ENCODE measurements at regions not wholly inside any gene's neighbourhood (a gene's known extent, or its start where the extent isn't known, plus 50 kb on each side); places are given as distances from the start of the nearest gene placed in this dataset.
"Not testable (repeated sequence)": the region's sequence is repeated elsewhere in the genome, so short reads cannot be mapped to it uniquely, and the experiment has no call there.

- DNase-seq (ENCODE audit: low read depth in 3 of 3) = no peak
Measured at GRCh38 chr3:20327889-20328288, 141.9 kb upstream of the SGO1 start.

DNA sequence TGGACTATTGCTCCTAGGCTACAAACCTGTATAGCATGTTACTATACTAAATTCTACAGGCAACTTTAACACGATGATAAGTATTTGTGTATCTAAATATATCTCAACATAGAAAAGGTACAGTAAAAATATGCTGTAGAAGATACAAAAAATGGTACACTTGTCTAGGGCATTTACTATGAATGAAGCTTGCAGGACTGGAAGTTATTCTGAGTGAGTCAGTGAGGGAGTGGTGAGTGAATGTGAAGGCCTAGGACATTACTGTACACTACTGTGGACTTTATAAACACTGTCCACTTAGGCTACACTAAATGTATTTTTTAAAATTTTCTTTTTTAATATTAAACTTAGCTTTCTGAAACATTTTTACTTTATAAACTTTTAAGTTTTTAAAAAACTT lies 140.5 kb upstream of the SGO1 start:
- DNase-seq (ENCODE audit: low read depth in 3 of 3) = no peak

GRCh38 chr3:20325563-20325962 lies 139.6 kb upstream of the SGO1 start:
- no peak for DNase-seq (ENCODE audit: low read depth in 3 of 3)

GRCh38 chr3:20324664-20325478 lies 138.9 kb upstream of the SGO1 start:
- DNase-seq (ENCODE audit: low read depth in 3 of 3) = no peak

- DNase-seq (ENCODE audit: low read depth in 3 of 3) = no peak
Measured at GRCh38 chr3:20323307-20323927, 137.4 kb upstream of the SGO1 start.

DNA sequence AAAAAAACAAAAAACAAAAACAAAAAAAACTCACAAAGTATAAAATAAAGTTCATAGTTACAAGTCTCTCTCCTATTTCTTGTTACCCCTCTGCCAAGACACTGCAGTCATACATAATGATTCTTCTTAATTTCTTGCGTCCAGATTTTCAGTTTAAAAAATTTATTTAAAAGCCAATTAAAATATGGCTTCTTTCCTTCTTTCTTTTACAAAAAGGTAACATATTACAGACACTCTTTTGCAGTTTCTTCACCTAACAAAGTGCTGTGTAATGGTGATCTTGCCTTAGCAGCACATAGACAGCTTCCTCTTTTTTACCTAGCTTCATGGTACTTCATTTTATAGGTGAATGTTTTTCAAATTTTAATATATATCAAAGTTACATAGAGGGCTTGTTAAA lies 136.1 kb upstream of the SGO1 start:
- no peak for DNase-seq (ENCODE audit: low read depth in 3 of 3)

DNA sequence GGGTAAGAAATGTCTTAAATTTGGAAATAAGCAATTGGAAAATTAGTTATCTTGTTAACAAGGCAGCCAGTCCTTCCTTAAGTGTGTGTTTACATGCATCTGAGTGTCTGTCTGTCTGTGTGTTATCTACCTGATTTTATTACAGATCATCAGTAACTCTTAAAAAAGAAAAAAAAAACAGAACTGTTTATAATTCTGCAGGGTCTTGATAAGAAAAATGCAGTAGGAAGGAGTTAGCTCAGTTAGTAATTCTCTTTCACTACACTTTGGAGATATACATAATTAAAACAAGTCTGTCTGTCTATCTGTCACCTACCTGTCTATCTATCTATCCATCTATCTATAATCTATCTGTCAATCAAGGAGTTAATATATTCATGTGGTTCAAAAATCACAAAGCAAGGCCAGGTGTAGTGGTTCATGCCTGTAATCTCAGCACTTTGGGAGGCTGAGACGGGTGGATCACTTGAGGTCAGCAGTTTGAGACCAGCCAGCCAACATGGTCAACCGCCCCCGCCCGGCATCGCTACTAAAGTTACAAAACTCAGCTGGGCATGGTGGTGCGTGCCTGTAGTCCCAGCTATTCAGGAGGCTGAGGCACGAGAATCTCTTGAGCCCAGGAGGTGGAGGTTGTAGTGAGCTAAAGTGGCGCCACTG lies 135.5 kb upstream of the SGO1 start:
- no peak for DNase-seq (ENCODE audit: low read depth in 3 of 3)

DNA sequence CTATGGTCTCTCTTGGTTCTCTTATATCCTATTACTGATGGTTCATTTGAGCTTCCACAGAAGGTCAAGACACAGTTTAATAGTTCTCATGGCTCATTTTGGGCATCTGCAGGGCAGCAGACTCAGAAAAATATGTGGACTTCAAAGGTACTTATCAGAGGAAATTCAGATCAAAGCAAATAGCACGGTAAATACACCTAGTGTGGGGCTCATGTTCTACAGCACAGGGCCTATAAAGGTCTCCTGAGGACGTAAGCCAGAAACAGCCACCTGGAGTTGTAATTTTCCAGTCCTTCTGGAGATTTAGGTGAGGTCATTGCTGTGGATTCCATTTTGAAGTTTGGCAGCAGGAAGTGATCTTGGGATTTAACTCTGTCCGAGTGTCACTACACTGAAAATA lies 134.5 kb upstream of the SGO1 start:
- DNase-seq (ENCODE audit: low read depth in 3 of 3) = no peak

DNA sequence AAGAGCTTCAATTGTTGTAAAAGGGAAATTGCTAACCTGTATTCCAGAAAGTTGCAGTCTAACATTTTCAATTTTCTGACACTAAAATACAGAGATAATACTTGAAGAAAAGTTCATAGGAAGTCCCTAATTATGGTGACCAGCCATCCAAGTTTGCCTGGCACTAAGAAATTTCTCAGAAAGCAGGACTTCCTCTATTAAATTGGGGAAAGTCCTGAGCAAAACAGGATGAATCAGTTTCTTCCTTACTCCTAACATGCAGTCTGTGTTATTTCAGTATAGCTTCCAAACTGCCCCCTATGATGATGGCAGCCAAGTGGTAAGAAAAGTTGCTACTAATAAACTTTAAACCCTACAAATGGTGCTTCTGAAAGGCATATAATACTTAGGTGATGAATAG lies 133.5 kb upstream of the SGO1 start:
- DNase-seq (ENCODE audit: low read depth in 3 of 3) = no peak

DNA sequence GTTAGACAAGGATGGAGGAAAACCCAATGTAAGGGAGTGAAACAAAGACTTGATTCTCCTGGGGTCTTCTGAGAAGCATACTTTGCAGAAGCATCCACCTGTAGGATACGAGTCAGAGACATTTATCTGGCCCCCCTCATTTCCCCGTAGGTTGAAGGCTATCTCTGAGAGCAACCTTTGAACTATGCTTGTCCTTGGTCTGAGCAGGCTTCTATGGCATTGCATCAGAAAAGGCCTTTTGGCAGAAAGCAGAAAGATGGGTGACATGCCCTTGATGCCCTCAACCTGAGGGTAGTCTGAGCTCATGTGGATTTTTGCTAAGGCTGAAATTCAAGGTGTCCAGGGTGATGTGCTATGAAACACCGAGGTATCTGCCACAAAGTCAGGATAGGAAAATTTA lies 131.6 kb upstream of the SGO1 start:
- DNase-seq (ENCODE audit: low read depth in 3 of 3) = no peak

GRCh38 chr3:20316238-20316637 lies 130.2 kb upstream of the SGO1 start:
- DNase-seq (ENCODE audit: low read depth in 3 of 3) = no peak

DNA sequence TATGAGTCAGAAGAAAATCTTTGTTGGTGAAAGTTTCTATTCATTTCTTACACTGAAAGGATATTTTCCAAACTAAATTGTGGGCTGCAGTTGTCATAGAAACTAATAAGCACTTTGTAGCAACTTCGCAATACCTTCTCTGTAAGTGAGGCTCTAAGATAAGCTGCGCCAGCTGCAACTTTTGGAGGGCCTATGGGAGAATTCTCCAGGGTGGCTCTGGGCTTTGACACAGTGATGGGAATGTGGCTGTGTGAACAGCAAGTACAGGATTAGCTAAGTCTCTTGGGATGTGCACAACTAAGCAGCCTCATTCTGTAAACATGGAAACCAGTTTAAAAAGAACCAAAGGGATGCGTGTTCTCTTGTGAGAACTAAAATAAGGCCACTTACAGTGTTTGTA lies 124.6 kb upstream of the SGO1 start:
- DNase-seq (ENCODE audit: low read depth in 3 of 3) = no peak

GRCh38 chr3:20307383-20307782 lies 121.4 kb upstream of the SGO1 start:
- no peak for DNase-seq (ENCODE audit: low read depth in 3 of 3)

- no peak for DNase-seq (ENCODE audit: low read depth in 3 of 3)
Measured at GRCh38 chr3:20305647-20306046, 119.6 kb upstream of the SGO1 start.

DNA sequence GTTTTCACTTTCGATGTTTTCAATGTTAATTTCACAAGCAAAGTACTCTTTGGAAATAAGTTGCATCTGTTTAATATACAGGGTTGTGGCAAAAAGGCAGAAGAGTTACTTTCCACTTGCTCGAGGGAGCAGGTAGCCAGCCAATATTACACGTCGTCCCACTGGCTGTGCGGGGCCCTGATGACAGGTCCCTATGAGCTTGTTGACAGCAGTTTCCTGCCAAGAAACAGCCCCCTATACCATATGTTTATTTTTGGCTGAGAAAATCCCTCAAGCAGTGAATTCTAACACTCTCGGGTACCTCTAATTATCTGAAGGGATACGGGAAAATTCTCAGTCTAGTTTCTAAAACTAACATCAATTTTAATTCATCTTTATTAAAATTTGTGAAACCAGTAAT lies 116.8 kb upstream of the SGO1 start:
- no peak for DNase-seq (ENCODE audit: low read depth in 3 of 3)

GRCh38 chr3:20288050-20288449 lies 102.0 kb upstream of the SGO1 start:
- DNase-seq (ENCODE audit: low read depth in 3 of 3) = no peak

DNA sequence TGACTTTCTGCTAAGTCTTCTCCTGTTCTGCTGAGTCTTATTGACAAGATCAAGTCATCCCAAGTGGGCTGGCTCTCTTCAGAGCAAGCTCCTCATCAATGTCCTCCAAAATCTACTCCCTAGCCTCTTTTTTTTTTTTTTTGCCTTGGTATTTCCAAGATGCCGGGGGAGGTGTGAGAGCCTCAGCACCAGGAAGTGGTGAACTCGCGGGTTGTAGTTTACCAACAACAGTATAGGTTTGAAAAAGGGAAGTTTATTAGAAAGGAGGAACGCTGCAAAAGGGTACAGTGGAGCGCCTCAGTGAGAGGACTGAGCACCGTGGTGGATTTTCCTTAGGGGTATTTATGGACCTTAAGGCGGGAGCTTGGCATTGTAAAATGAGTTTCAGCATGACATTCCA lies 94.3 kb upstream of the SGO1 start:
- no peak for DNase-seq (ENCODE audit: low read depth in 3 of 3)

- not testable (repeated sequence) for DNase-seq (ENCODE audit: low read depth in 3 of 3)
Measured at GRCh38 chr3:20265977-20266376, 80.0 kb upstream of the SGO1 start.

- no peak for DNase-seq (ENCODE audit: low read depth in 3 of 3)
Measured at GRCh38 chr3:20264900-20265567, 79.0 kb upstream of the SGO1 start.

DNA sequence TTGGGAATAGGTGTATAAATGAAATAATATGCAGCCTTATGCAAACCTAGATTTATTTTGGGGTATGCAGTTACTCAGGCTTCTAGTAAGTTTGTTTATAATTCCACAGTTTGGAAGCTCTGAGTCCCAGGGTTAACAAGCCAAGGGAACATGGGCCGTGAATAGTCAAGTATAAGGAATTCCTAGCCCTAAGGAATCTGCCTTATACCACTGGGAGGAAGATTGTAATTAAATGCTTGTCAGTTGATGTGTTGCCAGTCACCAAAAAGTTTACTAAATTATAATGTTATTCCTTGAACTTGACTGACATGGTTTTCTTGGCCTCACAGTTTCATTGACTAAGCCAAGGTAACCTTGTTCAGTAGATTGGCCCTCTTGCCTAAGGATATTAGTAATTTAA lies 72.4 kb upstream of the SGO1 start:
- DNase-seq (ENCODE audit: low read depth in 3 of 3) = no peak

- no peak for DNase-seq (ENCODE audit: low read depth in 3 of 3)
Measured at GRCh38 chr3:20256144-20256543, 70.1 kb upstream of the SGO1 start.

- DNase-seq (ENCODE audit: low read depth in 3 of 3) = no peak
Measured at GRCh38 chr3:20254268-20255117, 68.5 kb upstream of the SGO1 start.

All from stimulated activated CD4-positive, alpha-beta T cell treated with anti-CD3 and anti-CD28 coated beads, TNF-alpha, amount 100 ng/mL, for 24 hours (primary cell).